ENCODE measurements at regions not wholly inside any gene's neighbourhood (a gene's known extent, or its start where the extent isn't known, plus 50 kb on each side); places are given as distances from the start of the nearest gene placed in this dataset.

DNA sequence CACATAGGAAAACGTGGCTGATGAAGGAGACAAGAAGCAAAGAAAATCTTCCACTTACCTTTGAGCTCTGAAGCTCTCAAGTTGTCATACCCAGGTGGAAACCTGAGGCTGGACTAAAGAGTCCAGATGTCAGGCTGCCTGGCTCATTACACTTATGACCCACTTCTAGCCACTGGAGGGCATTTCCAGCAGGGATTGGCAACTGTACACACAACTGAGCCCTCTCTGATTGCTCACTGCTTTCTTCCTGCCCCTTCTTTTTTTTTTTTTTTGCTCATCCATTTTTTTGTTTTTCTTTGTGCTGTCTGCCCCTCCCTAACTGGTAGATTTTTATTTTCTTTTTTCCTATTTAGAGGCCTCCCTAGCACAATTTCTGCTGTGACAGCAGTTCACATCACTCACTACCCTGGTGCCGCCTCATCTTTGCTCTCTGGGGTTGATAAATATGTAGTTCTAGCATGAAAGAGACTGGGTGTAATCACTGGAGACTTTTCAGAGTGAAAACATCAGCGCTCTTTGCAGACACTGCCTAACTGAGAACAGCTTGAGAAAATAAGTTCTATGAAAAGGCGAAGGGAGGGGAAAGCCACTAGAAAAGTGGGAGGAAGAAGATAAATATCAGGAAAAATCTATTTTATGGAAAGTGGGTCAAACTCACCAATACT is 334.5 kb downstream of the NUF2 start:
- TF ChIP-seq POLR2AphosphoS5 (IDR thresholded peaks at IDR 0.05) = no peak
- TF ChIP-seq, protein P1, sequence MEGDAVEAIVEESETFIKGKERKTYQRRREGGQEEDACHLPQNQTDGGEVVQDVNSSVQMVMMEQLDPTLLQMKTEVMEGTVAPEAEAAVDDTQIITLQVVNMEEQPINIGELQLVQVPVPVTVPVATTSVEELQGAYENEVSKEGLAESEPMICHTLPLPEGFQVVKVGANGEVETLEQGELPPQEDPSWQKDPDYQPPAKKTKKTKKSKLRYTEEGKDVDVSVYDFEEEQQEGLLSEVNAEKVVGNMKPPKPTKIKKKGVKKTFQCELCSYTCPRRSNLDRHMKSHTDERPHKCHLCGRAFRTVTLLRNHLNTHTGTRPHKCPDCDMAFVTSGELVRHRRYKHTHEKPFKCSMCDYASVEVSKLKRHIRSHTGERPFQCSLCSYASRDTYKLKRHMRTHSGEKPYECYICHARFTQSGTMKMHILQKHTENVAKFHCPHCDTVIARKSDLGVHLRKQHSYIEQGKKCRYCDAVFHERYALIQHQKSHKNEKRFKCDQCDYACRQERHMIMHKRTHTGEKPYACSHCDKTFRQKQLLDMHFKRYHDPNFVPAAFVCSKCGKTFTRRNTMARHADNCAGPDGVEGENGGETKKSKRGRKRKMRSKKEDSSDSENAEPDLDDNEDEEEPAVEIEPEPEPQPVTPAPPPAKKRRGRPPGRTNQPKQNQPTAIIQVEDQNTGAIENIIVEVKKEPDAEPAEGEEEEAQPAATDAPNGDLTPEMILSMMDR (IDR thresholded peaks at IDR 0.05; ENCODE audit: poor library complexity, severe bottlenecking) = no peak
- TF ChIP-seq, protein P2, sequence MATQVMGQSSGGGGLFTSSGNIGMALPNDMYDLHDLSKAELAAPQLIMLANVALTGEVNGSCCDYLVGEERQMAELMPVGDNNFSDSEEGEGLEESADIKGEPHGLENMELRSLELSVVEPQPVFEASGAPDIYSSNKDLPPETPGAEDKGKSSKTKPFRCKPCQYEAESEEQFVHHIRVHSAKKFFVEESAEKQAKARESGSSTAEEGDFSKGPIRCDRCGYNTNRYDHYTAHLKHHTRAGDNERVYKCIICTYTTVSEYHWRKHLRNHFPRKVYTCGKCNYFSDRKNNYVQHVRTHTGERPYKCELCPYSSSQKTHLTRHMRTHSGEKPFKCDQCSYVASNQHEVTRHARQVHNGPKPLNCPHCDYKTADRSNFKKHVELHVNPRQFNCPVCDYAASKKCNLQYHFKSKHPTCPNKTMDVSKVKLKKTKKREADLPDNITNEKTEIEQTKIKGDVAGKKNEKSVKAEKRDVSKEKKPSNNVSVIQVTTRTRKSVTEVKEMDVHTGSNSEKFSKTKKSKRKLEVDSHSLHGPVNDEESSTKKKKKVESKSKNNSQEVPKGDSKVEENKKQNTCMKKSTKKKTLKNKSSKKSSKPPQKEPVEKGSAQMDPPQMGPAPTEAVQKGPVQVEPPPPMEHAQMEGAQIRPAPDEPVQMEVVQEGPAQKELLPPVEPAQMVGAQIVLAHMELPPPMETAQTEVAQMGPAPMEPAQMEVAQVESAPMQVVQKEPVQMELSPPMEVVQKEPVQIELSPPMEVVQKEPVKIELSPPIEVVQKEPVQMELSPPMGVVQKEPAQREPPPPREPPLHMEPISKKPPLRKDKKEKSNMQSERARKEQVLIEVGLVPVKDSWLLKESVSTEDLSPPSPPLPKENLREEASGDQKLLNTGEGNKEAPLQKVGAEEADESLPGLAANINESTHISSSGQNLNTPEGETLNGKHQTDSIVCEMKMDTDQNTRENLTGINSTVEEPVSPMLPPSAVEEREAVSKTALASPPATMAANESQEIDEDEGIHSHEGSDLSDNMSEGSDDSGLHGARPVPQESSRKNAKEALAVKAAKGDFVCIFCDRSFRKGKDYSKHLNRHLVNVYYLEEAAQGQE (IDR thresholded peaks at IDR 0.05; ENCODE audit: borderline replicate concordance) = no peak
- TF ChIP-seq EP300 (conservative IDR thresholded peaks at IDR 0.05; ENCODE audit: poor library complexity, severe bottlenecking) = no peak
- TF ChIP-seq TAF1 (IDR thresholded peaks at IDR 0.05; ENCODE audit: low read depth) = no peak

Data from neural cell (in vitro differentiated cells).